A673 (cell line): ENCODE measurements at regions not wholly inside any gene's neighbourhood (a gene's known extent, or its start where the extent isn't known, plus 50 kb on each side); places are given as distances from the start of the nearest gene placed in this dataset.

ENCODE experiments used
- BruUV-seq: library from RNA; stranded (reverse); fragments of 400-500 nt; replicated peaks from 2 replicates; lab custom pipeline; 2021; lab: Mats Ljungman, UMichigan
- CTCF ChIA-PET: fragments of 300-600 bp; sonication (Branson Sonifier 250); formaldehyde crosslinking; loops from one replicate; lab custom pipeline; 2022; ENCODE audit warnings: antibody characterized with exemption; lab: Charles Lee
- POLR2A ChIA-PET: fragments of 300-600 bp; sonication (Branson Sonifier 250); formaldehyde crosslinking; loops from one replicate; lab custom pipeline; 2022; ENCODE audit warnings: antibody characterized with exemption; ENCODE audit not compliant: low non-redundant PET; lab: Charles Lee
- DNase-seq: peaks from one replicate; pipeline ENCODE4 v3.0.0-alpha.2; 2015; ENCODE audit warnings: low spot score
- H3K27ac ChIP-seq: fragments of 200-600 bp; sonication (generic); 2 replicates; pipeline ENCODE4 v1.5.1; 2016; ENCODE audit warnings: mixed run types, low read depth, mild to moderate bottlenecking, mixed read lengths, antibody characterized with exemption, low read length; ENCODE audit not compliant: poor library complexity, severe bottlenecking
- H3K27me3 ChIP-seq: fragments of 200-600 bp; sonication (generic); replicated peaks from 2 replicates; pipeline ENCODE4 v1.6.1; 2017; ENCODE audit warnings: mixed run types, low read depth, mild to moderate bottlenecking, mixed read lengths, antibody characterized with exemption, low read length; ENCODE audit not compliant: insufficient read depth, poor library complexity
- H3K36me3 ChIP-seq: fragments of 200-600 bp; sonication (generic); 2 replicates; pipeline ENCODE4 v1.6.1; 2016; ENCODE audit warnings: mixed run types, mild to moderate bottlenecking, mixed read lengths, antibody characterized with exemption, low read length; ENCODE audit not compliant: insufficient read depth, poor library complexity, severe bottlenecking
- H3K4me1 ChIP-seq: fragments of 200-600 bp; sonication (generic); 2 replicates; pipeline ENCODE4 v1.6.1; 2017; ENCODE audit warnings: mixed run types, mild to moderate bottlenecking, mixed read lengths, antibody characterized with exemption, low read length; ENCODE audit not compliant: insufficient read depth, poor library complexity, severe bottlenecking
- H3K4me3 ChIP-seq: fragments of 200-600 bp; sonication (generic); 2 replicates; pipeline ENCODE4 v1.5.1; 2016; ENCODE audit warnings: low read depth, mixed run types, mild to moderate bottlenecking, mixed read lengths, low read length; ENCODE audit not compliant: poor library complexity, severe bottlenecking
- H3K9me3 ChIP-seq: fragments of 200-600 bp; sonication (generic); 2 replicates; pipeline ENCODE4 v1.6.1; 2016; ENCODE audit warnings: mixed run types, low read depth, mild to moderate bottlenecking, mixed read lengths, antibody characterized with exemption, low read length; ENCODE audit not compliant: poor library complexity, severe bottlenecking
- EZH2 ChIP-seq: fragments of 200-600 bp; sonication (generic); IDR thresholded peaks from 2 replicates; pipeline ENCODE4 v1.6.1; 2017; ENCODE audit warnings: borderline replicate concordance, low read depth, mild to moderate bottlenecking, mixed read lengths, antibody characterized with exemption, low read length; ENCODE audit not compliant: poor library complexity, severe bottlenecking
- intact Hi-C: fragments of 100-400 bp; cut with micrococcal nuclease; formaldehyde crosslinking; loops from one replicate; pipeline ENCODE4 v1.10.0; 2022; ENCODE audit not compliant: unreplicated experiment
- TF ChIP-seq, protein P1 (sequence below): fragments of 300-800, 200-600 bp; sonication (generic); conservative IDR thresholded peaks from 2 replicates; pipeline ENCODE4 v1.5.1; 2017; ENCODE audit warnings: low read depth, mild to moderate bottlenecking, antibody characterized with exemption, low read length, moderate library complexity, mixed read lengths

- Histone ChIP-seq H3K9me3 (peaks cover 9% of the 10 kb centered on the region), H3K36me3 (no peaks in the 10 kb centered on the region), H3K27me3 (no peaks in the 10 kb centered on the region), H3K27ac (no peak overlapping the region), H3K4me1 (no peaks in the 10 kb centered on the region), H3K4me3 (no peak overlapping the region)
- DNase-seq, result no peak
- intact Hi-C loops, result no loop called here
- CTCF ChIA-PET, result no interaction called here
- TF ChIP-seq EZH2, result no peak
- TF ChIP-seq, protein P1, sequence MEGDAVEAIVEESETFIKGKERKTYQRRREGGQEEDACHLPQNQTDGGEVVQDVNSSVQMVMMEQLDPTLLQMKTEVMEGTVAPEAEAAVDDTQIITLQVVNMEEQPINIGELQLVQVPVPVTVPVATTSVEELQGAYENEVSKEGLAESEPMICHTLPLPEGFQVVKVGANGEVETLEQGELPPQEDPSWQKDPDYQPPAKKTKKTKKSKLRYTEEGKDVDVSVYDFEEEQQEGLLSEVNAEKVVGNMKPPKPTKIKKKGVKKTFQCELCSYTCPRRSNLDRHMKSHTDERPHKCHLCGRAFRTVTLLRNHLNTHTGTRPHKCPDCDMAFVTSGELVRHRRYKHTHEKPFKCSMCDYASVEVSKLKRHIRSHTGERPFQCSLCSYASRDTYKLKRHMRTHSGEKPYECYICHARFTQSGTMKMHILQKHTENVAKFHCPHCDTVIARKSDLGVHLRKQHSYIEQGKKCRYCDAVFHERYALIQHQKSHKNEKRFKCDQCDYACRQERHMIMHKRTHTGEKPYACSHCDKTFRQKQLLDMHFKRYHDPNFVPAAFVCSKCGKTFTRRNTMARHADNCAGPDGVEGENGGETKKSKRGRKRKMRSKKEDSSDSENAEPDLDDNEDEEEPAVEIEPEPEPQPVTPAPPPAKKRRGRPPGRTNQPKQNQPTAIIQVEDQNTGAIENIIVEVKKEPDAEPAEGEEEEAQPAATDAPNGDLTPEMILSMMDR, result no peak
- POLR2A ChIA-PET, result no interaction called here
- BruUV-seq, result no TSS peak
Observed at GRCh38 chr3:53412953-53413352, 65.6 kb upstream of the DCP1A start.

- H3K4me1 ChIP-seq, result no peaks in the 10 kb centered on the region
Observed at GRCh38 chr3:53416530-53416929, 69.2 kb upstream of the DCP1A start.

GRCh38 chr3:53420831-53421230 lies 73.5 kb upstream of the DCP1A start:
- ChIA-PET CTCF (no interaction called here), POLR2A (no interaction called here)
- no peak overlapping the region for H3K4me3 ChIP-seq
- no peaks in the 10 kb centered on the region for H3K9me3 ChIP-seq
- no TSS peak for BruUV-seq
- DNase-seq, result no peak
- no peaks in the 10 kb centered on the region for H3K27me3 ChIP-seq
- no peak overlapping the region for H3K27ac ChIP-seq
- H3K36me3 ChIP-seq, result no peaks in the 10 kb centered on the region
- TF ChIP-seq, protein P1, result no peak
- TF ChIP-seq EZH2, result no peak
- intact Hi-C loops, result no loop called here
- no peaks in the 10 kb centered on the region for H3K4me1 ChIP-seq

More at GRCh38 chr3:53416530-53416929, 69.2 kb upstream of the DCP1A start:
- no peak for TF ChIP-seq EZH2
- TF ChIP-seq, protein P1, result no peak
- H3K36me3 ChIP-seq, result no peaks in the 10 kb centered on the region
- ChIA-PET CTCF (interaction anchor here (0.6 kb wide), 1 partner anchor 1441 kb away, joined by 3 read pairs; no protein-coding TSS in a partner anchor), POLR2A (no interaction called here)
- peaks cover 9% of the 10 kb centered on the region for H3K9me3 ChIP-seq
- no peaks in the 10 kb centered on the region for H3K27me3 ChIP-seq
- no peak overlapping the region for H3K4me3 ChIP-seq
- BruUV-seq, result no TSS peak
- DNase-seq, result no peak
- intact Hi-C loops, result no loop called here
- H3K27ac ChIP-seq, result no peak overlapping the region
